Skeletal muscle tissue (tissue), 3 donors: ENCODE measurements at regions not wholly inside any gene's neighbourhood (a gene's known extent, or its start where the extent isn't known, plus 50 kb on each side); places are given as distances from the start of the nearest gene placed in this dataset.

Experiments
- H3K27ac ChIP-seq: one replicate; pipeline ENCODE4 v1.7.0; 2013; ENCODE audit warnings: mild to moderate bottlenecking, low read depth, low read length, inconsistent platforms
- H3K27me3 ChIP-seq, 3 donors: one replicate each; pipeline ENCODE4 v1.7.0; 2013; ENCODE audit warnings: low read length in 3 of 3; ENCODE audit not compliant: control insufficient read depth in 3 of 3, insufficient read depth in 3 of 3
- H3K36me3 ChIP-seq, 3 donors: one replicate each; pipeline ENCODE4 v1.7.0; 2013; ENCODE audit warnings: low read length in 3 of 3; ENCODE audit not compliant: control insufficient read depth in 3 of 3, insufficient read depth in 3 of 3
- H3K4me1 ChIP-seq, 3 donors: one replicate each; pipeline ENCODE4 v1.7.0; 2013; ENCODE audit warnings: low read length in 3 of 3, mild to moderate bottlenecking in 3 of 3; ENCODE audit not compliant: control insufficient read depth in 3 of 3, insufficient read depth in 3 of 3
- H3K4me3 ChIP-seq, 3 donors: one replicate each; pipeline ENCODE4 v1.7.0; 2013; ENCODE audit warnings: low read length in 3 of 3
- H3K9ac ChIP-seq, 3 donors: one replicate each; pipeline ENCODE4 v1.7.0; 2013; ENCODE audit warnings: low read length in 3 of 3, mild to moderate bottlenecking in 3 of 3, moderate library complexity in 2 of 3, low read depth in 1 of 3
- H3K9me3 ChIP-seq, 3 donors: one replicate each; pipeline ENCODE4 v1.7.0; 2013; ENCODE audit warnings: low read length in 3 of 3; ENCODE audit not compliant: control insufficient read depth in 3 of 3
- donor health status: Osteomylitis.

- H3K27me3 ChIP-seq: no peaks in the 10 kb centered on the region
- H3K36me3 ChIP-seq: no peaks in the 10 kb centered on the region
- no peak overlapping the region for H3K4me3 ChIP-seq
- peaks cover 0 to 2% (median 0%) of the 10 kb centered on the region in 3 donors for H3K9me3 ChIP-seq
- H3K27ac ChIP-seq: no peak overlapping the region
- no peak overlapping the region for H3K9ac ChIP-seq
- no peaks in the 10 kb centered on the region for H3K4me1 ChIP-seq
These were observed 215.8 kb downstream of the LRRC70 start for GRCh38 chr5:62794456-62794855.

DNA sequence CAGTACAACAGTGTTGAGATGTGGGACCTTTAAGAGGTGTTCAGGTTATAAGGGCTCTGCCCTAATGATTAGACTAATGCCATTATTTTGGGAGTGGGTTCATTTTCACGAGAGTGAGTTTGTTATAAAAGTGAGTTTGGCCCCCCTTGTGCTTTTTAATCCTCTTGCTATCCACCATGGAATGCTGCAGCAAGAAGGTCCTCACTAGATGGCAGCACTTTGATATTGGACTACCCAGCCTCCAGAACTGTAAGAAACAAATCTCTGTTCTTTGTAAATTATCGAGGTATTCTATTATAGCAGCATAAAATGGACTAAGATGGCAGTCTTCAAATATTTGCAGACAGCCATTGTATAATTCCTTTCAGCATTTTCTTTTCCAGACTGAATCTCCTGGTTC lies 212.4 kb downstream of the LRRC70 start:
- no peak overlapping the region for H3K9ac ChIP-seq
- H3K4me3 ChIP-seq: no peak overlapping the region
- H3K36me3 ChIP-seq: no peaks in the 10 kb centered on the region
- no peaks in the 10 kb centered on the region for H3K9me3 ChIP-seq
- H3K4me1 ChIP-seq: no peaks in the 10 kb centered on the region
- no peak overlapping the region for H3K27ac ChIP-seq
- peaks cover 0 to 2% (median 0%) of the 10 kb centered on the region in 3 donors for H3K27me3 ChIP-seq

GRCh38 chr5:62790348-62790747 lies 211.7 kb downstream of the LRRC70 start:
- H3K4me3 ChIP-seq: no peak overlapping the region
- H3K27ac ChIP-seq: no peak overlapping the region
- no peaks in the 10 kb centered on the region for H3K36me3 ChIP-seq
- peaks cover 0 to 2% (median 0%) of the 10 kb centered on the region in 3 donors for H3K27me3 ChIP-seq
- H3K9me3 ChIP-seq: no peaks in the 10 kb centered on the region
- H3K9ac ChIP-seq: no peak overlapping the region
- no peaks in the 10 kb centered on the region for H3K4me1 ChIP-seq

GRCh38 chr5:62786099-62786498 lies 207.5 kb downstream of the LRRC70 start:
- no peaks in the 10 kb centered on the region for H3K4me1 ChIP-seq
- no peak overlapping the region for H3K4me3 ChIP-seq
- H3K27ac ChIP-seq: no peak overlapping the region
- peaks cover 0 to 2% (median 0%) of the 10 kb centered on the region in 3 donors for H3K27me3 ChIP-seq
- no peaks in the 10 kb centered on the region for H3K9me3 ChIP-seq
- no peaks in the 10 kb centered on the region for H3K36me3 ChIP-seq
- no peak overlapping the region for H3K9ac ChIP-seq

GRCh38 chr5:62785588-62785987 lies 207.0 kb downstream of the LRRC70 start:
- Histone ChIP-seq H3K4me1 (no peaks in the 10 kb centered on the region), H3K4me3 (no peak overlapping the region), H3K9me3 (no peaks in the 10 kb centered on the region), H3K9ac (no peak overlapping the region), H3K27ac (no peak overlapping the region), H3K27me3 (peaks cover 0 to 2% (median 0%) of the 10 kb centered on the region in 3 donors), H3K36me3 (no peaks in the 10 kb centered on the region)

GRCh38 chr5:62783374-62784057 lies 204.9 kb downstream of the LRRC70 start:
- Histone ChIP-seq H3K4me1 (no peaks in the 10 kb centered on the region), H3K4me3 (no peak overlapping the region), H3K9ac (no peak overlapping the region), H3K9me3 (no peaks in the 10 kb centered on the region), H3K27me3 (peaks cover 0 to 2% (median 0%) of the 10 kb centered on the region in 3 donors), H3K27ac (no peak overlapping the region), H3K36me3 (no peaks in the 10 kb centered on the region)

DNA sequence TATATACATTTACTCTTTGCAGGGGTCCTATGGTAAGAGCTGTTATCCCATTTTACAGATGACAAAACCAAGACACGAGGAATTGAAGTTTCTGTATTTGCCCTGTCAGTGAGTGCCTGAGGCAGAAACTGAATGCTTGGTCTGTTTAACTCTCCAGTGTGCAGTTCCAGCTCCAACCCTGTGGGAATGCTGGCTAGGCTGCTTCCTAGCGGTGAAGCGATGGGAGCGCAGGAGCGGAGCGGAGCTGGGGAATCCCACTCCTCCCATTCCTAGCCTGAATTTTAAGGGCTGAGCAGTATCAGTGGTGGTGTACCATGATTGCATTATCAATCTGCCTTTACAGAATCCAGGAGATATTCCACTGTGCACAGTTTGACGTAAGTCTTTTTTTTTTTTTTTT lies 202.3 kb downstream of the LRRC70 start:
- H3K27ac ChIP-seq: no peak overlapping the region
- H3K4me3 ChIP-seq: no peak overlapping the region
- H3K9ac ChIP-seq: no peak overlapping the region
- H3K9me3 ChIP-seq: no peaks in the 10 kb centered on the region
- no peaks in the 10 kb centered on the region for H3K36me3 ChIP-seq
- H3K27me3 ChIP-seq: no peaks in the 10 kb centered on the region
- no peaks in the 10 kb centered on the region for H3K4me1 ChIP-seq

GRCh38 chr5:62780230-62780629 lies 201.6 kb downstream of the LRRC70 start:
- no peaks in the 10 kb centered on the region for H3K27me3 ChIP-seq
- no peaks in the 10 kb centered on the region for H3K36me3 ChIP-seq
- no peaks in the 10 kb centered on the region for H3K9me3 ChIP-seq
- H3K4me3 ChIP-seq: no peak overlapping the region
- H3K4me1 ChIP-seq: no peaks in the 10 kb centered on the region
- no peak overlapping the region for H3K9ac ChIP-seq
- H3K27ac ChIP-seq: no peak overlapping the region

GRCh38 chr5:62779010-62779422 lies 200.4 kb downstream of the LRRC70 start:
- H3K4me1 ChIP-seq: no peaks in the 10 kb centered on the region
- no peak overlapping the region for H3K4me3 ChIP-seq
- H3K9me3 ChIP-seq: no peaks in the 10 kb centered on the region
- H3K27me3 ChIP-seq: no peaks in the 10 kb centered on the region
- H3K36me3 ChIP-seq: no peaks in the 10 kb centered on the region
- no peak overlapping the region for H3K9ac ChIP-seq
- H3K27ac ChIP-seq: no peak overlapping the region

GRCh38 chr5:62778316-62779009 lies 199.8 kb downstream of the LRRC70 start:
- no peaks in the 10 kb centered on the region for H3K9me3 ChIP-seq
- H3K4me3 ChIP-seq: no peak overlapping the region
- no peaks in the 10 kb centered on the region for H3K27me3 ChIP-seq
- no peaks in the 10 kb centered on the region for H3K36me3 ChIP-seq
- H3K27ac ChIP-seq: no peak overlapping the region
- no peak overlapping the region for H3K9ac ChIP-seq
- H3K4me1 ChIP-seq: no peaks in the 10 kb centered on the region
